Vagina (tissue), 2 donors: ENCODE measurements at regions not wholly inside any gene's neighbourhood (a gene's known extent, or its start where the extent isn't known, plus 50 kb on each side); places are given as distances from the start of the nearest gene placed in this dataset.

ENCODE experiments used
- DNase-seq, 2 donors: peaks; one replicate each; pipeline ENCODE4 v3.0.0-alpha.2; 2017; ENCODE audit errors: extremely low spot score in 2 of 2
- H3K27ac ChIP-seq: fragments of 200-600 bp; sonication (generic); one replicate; pipeline ENCODE4 v1.5.1; 2019
- H3K27me3 ChIP-seq: fragments of 200-600 bp; sonication (generic); one replicate; pipeline ENCODE4 v1.5.1; 2019
- H3K36me3 ChIP-seq, 2 donors: fragments of 200-600 bp; sonication (generic); one replicate each; pipeline ENCODE4 v1.5.1; 2017 to 2019
- H3K4me1 ChIP-seq: fragments of 200-600 bp; sonication (generic); one replicate; pipeline ENCODE4 v1.5.1; 2019
- H3K4me3 ChIP-seq, 2 donors: fragments of 200-600 bp; sonication (generic); 1 replicate in 1 of 2; 2 replicates in 1 of 2; pipeline ENCODE4 v1.5.1; 2016 to 2019
- H3K9me3 ChIP-seq: fragments of 200-600 bp; sonication (generic); one replicate; pipeline ENCODE4 v1.5.1; 2019
- CTCF ChIP-seq, 3 experiments: fragments of 450-650 bp in 2 of 3; fragments of 200-600 bp in 1 of 3; sonication (generic) in 1 of 3; IDR thresholded peaks; one replicate each; pipeline ENCODE4 v1.5.1; 2017 to 2019; ENCODE audit warnings: antibody characterized with exemption in 3 of 3, mild to moderate bottlenecking in 2 of 3, moderate library complexity in 2 of 3
- POLR2A ChIP-seq, 2 donors: fragments of 450-650 bp; IDR thresholded peaks; one replicate each; pipeline ENCODE4 v1.6.1; 2017; ENCODE audit warnings: antibody characterized with exemption in 2 of 2, mild to moderate bottlenecking in 2 of 2, moderate library complexity in 2 of 2
- POLR2AphosphoS5 ChIP-seq, 2 donors: sonication (generic); formaldehyde crosslinking; IDR thresholded peaks; one replicate each; pipeline ENCODE4 v1.9.0; 2017; ENCODE audit warnings: antibody characterized with exemption in 2 of 2, mild to moderate bottlenecking in 2 of 2, low read depth in 1 of 2; ENCODE audit not compliant: insufficient read depth in 1 of 2
- intact Hi-C: fragments of 100-400 bp; cut with DNase I; formaldehyde crosslinking; loops from one replicate; pipeline ENCODE4 v1.15.1; 2023

GRCh38 chr15:81596159-81596865 is 222.3 kb upstream of the TMC3 start:
- no peaks in the 10 kb centered on the region for H3K27me3 ChIP-seq
- no peaks in the 10 kb centered on the region for H3K36me3 ChIP-seq
- H3K4me1 ChIP-seq: no peaks in the 10 kb centered on the region
- TF ChIP-seq CTCF (IDR thresholded peaks at IDR 0.05) (no peak), POLR2AphosphoS5 (IDR thresholded peaks at IDR 0.05; ENCODE audit: insufficient read depth in 1 of 2, low read depth in 1 of 2) (no peak), POLR2A (IDR thresholded peaks at IDR 0.05) (no peak)
- no peak overlapping the region for H3K4me3 ChIP-seq
- no peaks in the 10 kb centered on the region for H3K9me3 ChIP-seq
- H3K27ac ChIP-seq: no peak overlapping the region
- DNase-seq: no peak
- intact Hi-C loops: no loop called here

- intact Hi-C loops: no loop called here
- no peak for DNase-seq
These were observed 221.7 kb upstream of the TMC3 start for GRCh38 chr15:81595752-81596151.

GRCh38 chr15:81589671-81590070 is 215.7 kb upstream of the TMC3 start:
- Histone ChIP-seq H3K36me3 (no peaks in the 10 kb centered on the region), H3K4me3 (no peak overlapping the region), H3K9me3 (no peaks in the 10 kb centered on the region), H3K4me1 (no peaks in the 10 kb centered on the region), H3K27ac (no peak overlapping the region), H3K27me3 (no peaks in the 10 kb centered on the region)
- DNase-seq: no peak
- intact Hi-C loops: no loop called here
- no peak for TF ChIP-seq POLR2AphosphoS5 (IDR thresholded peaks at IDR 0.05; ENCODE audit: insufficient read depth in 1 of 2, low read depth in 1 of 2)
- no peak for TF ChIP-seq POLR2A (IDR thresholded peaks at IDR 0.05)
- TF ChIP-seq CTCF (IDR thresholded peaks at IDR 0.05): no peak

More at GRCh38 chr15:81595752-81596151, 221.7 kb upstream of the TMC3 start:
- Histone ChIP-seq H3K36me3 (no peaks in the 10 kb centered on the region), H3K27me3 (no peaks in the 10 kb centered on the region), H3K4me1 (no peaks in the 10 kb centered on the region), H3K4me3 (no peak overlapping the region), H3K27ac (no peak overlapping the region), H3K9me3 (no peaks in the 10 kb centered on the region)
- TF ChIP-seq POLR2AphosphoS5 (IDR thresholded peaks at IDR 0.05; ENCODE audit: insufficient read depth in 1 of 2, low read depth in 1 of 2) (no peak), CTCF (IDR thresholded peaks at IDR 0.05) (no peak)

GRCh38 chr15:81575436-81576123 is 201.6 kb upstream of the TMC3 start:
- DNase-seq: no peak
- Histone ChIP-seq H3K27ac (no peak overlapping the region), H3K27me3 (no peaks in the 10 kb centered on the region), H3K4me3 (no peak overlapping the region), H3K36me3 (no peaks in the 10 kb centered on the region), H3K4me1 (no peaks in the 10 kb centered on the region), H3K9me3 (no peaks in the 10 kb centered on the region)
- intact Hi-C loops: no loop called here
- TF ChIP-seq CTCF (IDR thresholded peaks at IDR 0.05): no peak
- TF ChIP-seq POLR2AphosphoS5 (IDR thresholded peaks at IDR 0.05; ENCODE audit: insufficient read depth in 1 of 2, low read depth in 1 of 2): no peak
- TF ChIP-seq POLR2A (IDR thresholded peaks at IDR 0.05): no peak
